MM.1S (cell line): ENCODE measurements at regions not wholly inside any gene's neighbourhood (a gene's known extent, or its start where the extent isn't known, plus 50 kb on each side); places are given as distances from the start of the nearest gene placed in this dataset.

ENCODE experiments used
- DNase-seq: peaks from one replicate; pipeline ENCODE4 v3.0.0-alpha.2; 2015
- H2AFZ ChIP-seq: fragments of 300-600 bp; sonication (generic); 2 replicates; pipeline ENCODE4 v1.6.0; 2016; ENCODE audit warnings: antibody characterized with exemption, low read length
- H3F3A ChIP-seq: fragments of 300-600 bp; sonication (generic); 2 replicates; pipeline ENCODE4 v1.6.1; 2016; ENCODE audit warnings: mild to moderate bottlenecking, antibody characterized with exemption, low read length, moderate library complexity, mixed read lengths; ENCODE audit not compliant: insufficient read depth
- H3K27ac ChIP-seq: fragments of 300-600 bp; sonication (generic); 2 replicates; pipeline ENCODE4 v1.5.1; 2016; ENCODE audit warnings: mild to moderate bottlenecking, low read length
- H3K27me3 ChIP-seq: fragments of 300-600 bp; sonication (generic); replicated peaks from 2 replicates; pipeline ENCODE4 v1.6.0; 2016; ENCODE audit warnings: low read length; ENCODE audit not compliant: insufficient read depth
- H3K36me3 ChIP-seq: fragments of 300-600 bp; sonication (generic); replicated peaks from 2 replicates; pipeline ENCODE4 v1.6.1; 2016; ENCODE audit warnings: mild to moderate bottlenecking, low read length, mixed read lengths; ENCODE audit not compliant: insufficient read depth
- H3K4me1 ChIP-seq: fragments of 300-600 bp; sonication (generic); 2 replicates; pipeline ENCODE4 v1.6.1; 2016; ENCODE audit warnings: low read length, mixed read lengths
- H3K4me2 ChIP-seq: fragments of 300-600 bp; sonication (generic); 2 replicates; pipeline ENCODE4 v1.6.0; 2016; ENCODE audit warnings: low read depth, low read length
- H3K4me3 ChIP-seq: fragments of 300-600 bp; sonication (generic); 2 replicates; pipeline ENCODE4 v1.5.1; 2016; ENCODE audit warnings: low read length, mixed read lengths
- H3K79me2 ChIP-seq: fragments of 300-600 bp; sonication (generic); 2 replicates; pipeline ENCODE4 v1.6.1; 2016; ENCODE audit warnings: mixed run types, low read length, mixed read lengths
- H3K9ac ChIP-seq: fragments of 300-600 bp; sonication (generic); 2 replicates; pipeline ENCODE4 v1.6.1; 2016; ENCODE audit warnings: low read length, mixed read lengths
- H3K9me2 ChIP-seq: fragments of 300-600 bp; sonication (generic); replicated peaks from 2 replicates; pipeline ENCODE4 v1.6.1; 2016; ENCODE audit warnings: mild to moderate bottlenecking, low read length, mixed read lengths; ENCODE audit not compliant: insufficient read depth
- H3K9me3 ChIP-seq: fragments of 300-600 bp; sonication (generic); replicated peaks from 2 replicates; pipeline ENCODE4 v1.6.1; 2016; ENCODE audit warnings: mild to moderate bottlenecking, low read length, mixed read lengths; ENCODE audit not compliant: insufficient read depth
- H4K20me1 ChIP-seq: fragments of 300-600 bp; sonication (generic); 2 replicates; pipeline ENCODE4 v1.6.1; 2016; ENCODE audit warnings: mild to moderate bottlenecking, low read length, moderate library complexity, mixed read lengths; ENCODE audit not compliant: insufficient read depth
- CTCF ChIP-seq: fragments of 300-600 bp; sonication (generic); IDR thresholded peaks from 2 replicates; pipeline ENCODE4 v1.5.1; 2016; ENCODE audit warnings: antibody characterized with exemption, low read length, mixed read lengths
- EZH2 ChIP-seq: fragments of 300-600 bp; sonication (generic); optimal IDR thresholded peaks from 2 replicates; pipeline ENCODE3; 2017; ENCODE audit warnings: low read depth, mild to moderate bottlenecking, antibody characterized with exemption, low read length, mixed read lengths
- EZH2phosphoT487 ChIP-seq: fragments of 300-600 bp; sonication (generic); IDR thresholded peaks from 2 replicates; pipeline ENCODE4 v1.6.1; 2018; ENCODE audit warnings: antibody characterized with exemption, low read length

GRCh38 chr11:70526116-70527045 lies 128.1 kb downstream of the CTTN start:
- no peak overlapping the region for H3K27ac ChIP-seq

GRCh38 chr11:70527046-70527395 lies 128.7 kb downstream of the CTTN start:
- H3K27ac ChIP-seq = no peak overlapping the region
- no peaks in the 10 kb centered on the region for H3K9me2 ChIP-seq
- H3K9ac ChIP-seq = no peak overlapping the region
- peaks cover 81% of the 10 kb centered on the region for H3K27me3 ChIP-seq
- H3F3A ChIP-seq = no peaks in the 10 kb centered on the region
- H3K4me1 ChIP-seq = no peaks in the 10 kb centered on the region
- no peak overlapping the region for H3K4me2 ChIP-seq
- TF ChIP-seq EZH2phosphoT487 (no peak), EZH2 (no peak), CTCF (no peak)
- DNase-seq = no peak
- H3K4me3 ChIP-seq = no peak overlapping the region
- no peaks in the 10 kb centered on the region for H4K20me1 ChIP-seq
- H3K9me3 ChIP-seq = no peaks in the 10 kb centered on the region
- H3K79me2 ChIP-seq = no peaks in the 10 kb centered on the region
- H3K36me3 ChIP-seq = no peaks in the 10 kb centered on the region
- H2AFZ ChIP-seq = no peak overlapping the region

More at GRCh38 chr11:70526116-70527045, 128.1 kb downstream of the CTTN start:
- H3K4me3 ChIP-seq = no peak overlapping the region
- no peak for TF ChIP-seq CTCF
- no peak for TF ChIP-seq EZH2
- TF ChIP-seq EZH2phosphoT487 = no peak
- no peaks in the 10 kb centered on the region for H3K36me3 ChIP-seq
- no peaks in the 10 kb centered on the region for H3K4me1 ChIP-seq
- no peak overlapping the region for H3K9ac ChIP-seq
- H3K79me2 ChIP-seq = no peaks in the 10 kb centered on the region
- H3F3A ChIP-seq = no peaks in the 10 kb centered on the region
- DNase-seq = no peak
- H4K20me1 ChIP-seq = no peaks in the 10 kb centered on the region
- H3K27me3 ChIP-seq = peaks cover 88% of the 10 kb centered on the region
- H2AFZ ChIP-seq = no peak overlapping the region
- no peaks in the 10 kb centered on the region for H3K9me3 ChIP-seq
- no peak overlapping the region for H3K4me2 ChIP-seq
- no peaks in the 10 kb centered on the region for H3K9me2 ChIP-seq

GRCh38 chr11:70527429-70528045 lies 129.2 kb downstream of the CTTN start:
- Histone ChIP-seq H3K9ac (no peak overlapping the region), H3F3A (no peaks in the 10 kb centered on the region), H3K4me1 (no peaks in the 10 kb centered on the region), H3K9me3 (no peaks in the 10 kb centered on the region), H2AFZ (no peak overlapping the region), H3K4me2 (no peak overlapping the region), H3K27me3 (peaks cover 76% of the 10 kb centered on the region), H3K9me2 (no peaks in the 10 kb centered on the region), H3K79me2 (no peaks in the 10 kb centered on the region), H3K27ac (no peak overlapping the region), H3K4me3 (no peak overlapping the region), H3K36me3 (no peaks in the 10 kb centered on the region), H4K20me1 (no peaks in the 10 kb centered on the region)
- DNase-seq = no peak
- TF ChIP-seq CTCF = no peak
- no peak for TF ChIP-seq EZH2
- no peak for TF ChIP-seq EZH2phosphoT487
